NOMO-1 treated with dmso at 0.1 percent for 144 hours (cell line): ENCODE measurements at regions not wholly inside any gene's neighbourhood (a gene's known extent, or its start where the extent isn't known, plus 50 kb on each side); places are given as distances from the start of the nearest gene placed in this dataset.
"Not testable (repeated sequence)": the region's sequence is repeated elsewhere in the genome, so short reads cannot be mapped to it uniquely, and the experiment has no call there.

Experiments used
- DNase-seq: peaks from one replicate; lab custom pipeline; 2025; ENCODE audit not compliant: unreplicated experiment; lab: John Stamatoyannopoulos, UW

DNA sequence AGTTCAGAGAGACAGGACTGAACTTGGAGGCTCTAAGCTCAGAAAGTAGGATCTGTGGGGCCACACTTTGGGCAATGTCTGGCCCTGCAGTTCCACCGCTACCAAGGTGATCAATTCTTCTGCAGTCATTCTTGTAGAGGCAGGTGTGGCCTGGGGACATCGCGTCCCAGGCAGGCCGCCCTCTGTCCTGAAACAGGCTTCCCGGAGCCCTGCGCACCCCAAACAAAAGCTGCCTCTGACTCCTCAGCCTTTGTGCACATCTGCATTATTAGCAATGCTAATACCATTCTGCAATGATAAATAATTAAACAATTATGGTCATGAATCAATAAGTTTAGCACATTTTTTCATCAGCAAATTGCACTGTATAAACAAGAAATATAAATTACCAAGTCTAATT is 160.2 kb downstream of the URI1 start:
- no peak for DNase-seq

- DNase-seq: no peak
These were observed 160.6 kb downstream of the URI1 start for GRCh38 chr19:30102666-30103065.

DNA sequence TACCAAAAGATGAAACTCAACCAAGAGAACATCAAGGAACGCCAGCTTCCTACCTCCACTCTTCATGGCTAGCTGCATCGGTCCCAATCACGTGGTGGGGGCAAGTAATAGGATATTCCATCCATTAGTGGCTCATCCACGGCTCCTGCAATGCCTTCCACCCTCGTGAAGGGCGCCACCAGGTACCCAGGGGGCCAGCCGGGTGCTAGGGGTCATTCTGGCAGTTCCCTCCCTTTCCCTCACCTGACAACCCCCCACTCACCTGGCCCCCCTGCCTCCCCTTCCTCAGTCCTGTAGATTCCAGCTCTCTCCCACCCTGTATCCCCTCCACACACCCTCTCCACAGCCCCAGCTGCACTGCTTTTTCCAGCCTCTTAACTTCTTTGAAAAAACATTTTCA is 161.9 kb downstream of the URI1 start:
- no peak for DNase-seq

GRCh38 chr19:30105316-30105715 is 163.3 kb downstream of the URI1 start:
- DNase-seq: no peak

DNA sequence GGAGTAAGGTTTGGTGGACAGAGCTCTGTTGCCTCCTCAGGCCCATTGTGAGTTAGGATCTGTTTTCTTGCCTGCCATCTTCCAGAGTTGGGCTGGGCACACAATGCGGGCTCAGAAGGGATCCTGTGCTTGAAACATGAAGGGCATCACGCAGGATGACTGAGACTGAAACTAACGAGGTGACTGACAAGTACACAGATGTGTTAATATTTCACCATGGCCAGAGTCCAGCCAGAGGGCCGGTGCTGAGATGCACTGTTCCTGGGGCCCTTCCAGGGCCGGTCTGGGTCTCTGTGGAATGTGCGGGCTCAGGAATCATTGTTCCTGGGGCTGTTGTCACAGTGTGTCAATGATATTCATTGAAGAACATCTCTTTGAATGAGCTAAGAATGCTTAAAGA is 163.7 kb downstream of the URI1 start:
- no peak for DNase-seq

DNA sequence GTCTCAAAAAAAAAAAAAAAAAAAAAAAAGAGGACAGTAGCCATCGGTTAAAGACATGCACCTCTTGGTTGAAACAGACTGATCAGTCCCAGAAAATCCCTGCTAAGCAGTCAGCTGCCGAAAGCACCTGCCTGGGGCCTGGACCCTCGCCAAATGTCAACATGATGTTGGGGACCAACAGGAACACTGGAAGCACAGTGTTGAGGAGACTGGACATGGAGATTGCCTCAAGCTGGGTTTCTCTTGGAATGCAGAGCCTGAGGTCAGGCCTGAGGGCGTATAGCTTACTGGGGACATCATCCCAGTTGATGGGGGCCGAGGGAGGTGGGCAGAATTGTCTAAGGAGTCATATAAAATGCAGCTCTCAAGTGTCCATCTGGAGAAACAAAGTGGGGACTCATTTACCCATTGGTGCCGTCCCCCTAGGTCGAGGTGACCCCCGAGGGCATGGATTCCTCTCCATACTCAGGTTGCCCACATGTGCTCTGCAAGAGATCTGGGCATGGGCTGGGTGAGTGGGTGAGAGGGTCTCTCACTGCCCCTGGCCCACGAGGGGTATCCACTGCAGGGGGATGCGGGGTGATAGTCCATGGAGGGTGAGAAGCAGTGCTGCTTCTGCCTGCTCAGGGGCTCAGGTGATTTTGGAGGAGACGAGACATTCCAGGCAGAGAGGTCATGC is 164.5 kb downstream of the URI1 start:
- DNase-seq: no peak

- no peak for DNase-seq
These were observed 165.2 kb downstream of the URI1 start for GRCh38 chr19:30107251-30107650.

GRCh38 chr19:30109565-30109964 is 167.5 kb downstream of the URI1 start:
- no peak for DNase-seq

DNA sequence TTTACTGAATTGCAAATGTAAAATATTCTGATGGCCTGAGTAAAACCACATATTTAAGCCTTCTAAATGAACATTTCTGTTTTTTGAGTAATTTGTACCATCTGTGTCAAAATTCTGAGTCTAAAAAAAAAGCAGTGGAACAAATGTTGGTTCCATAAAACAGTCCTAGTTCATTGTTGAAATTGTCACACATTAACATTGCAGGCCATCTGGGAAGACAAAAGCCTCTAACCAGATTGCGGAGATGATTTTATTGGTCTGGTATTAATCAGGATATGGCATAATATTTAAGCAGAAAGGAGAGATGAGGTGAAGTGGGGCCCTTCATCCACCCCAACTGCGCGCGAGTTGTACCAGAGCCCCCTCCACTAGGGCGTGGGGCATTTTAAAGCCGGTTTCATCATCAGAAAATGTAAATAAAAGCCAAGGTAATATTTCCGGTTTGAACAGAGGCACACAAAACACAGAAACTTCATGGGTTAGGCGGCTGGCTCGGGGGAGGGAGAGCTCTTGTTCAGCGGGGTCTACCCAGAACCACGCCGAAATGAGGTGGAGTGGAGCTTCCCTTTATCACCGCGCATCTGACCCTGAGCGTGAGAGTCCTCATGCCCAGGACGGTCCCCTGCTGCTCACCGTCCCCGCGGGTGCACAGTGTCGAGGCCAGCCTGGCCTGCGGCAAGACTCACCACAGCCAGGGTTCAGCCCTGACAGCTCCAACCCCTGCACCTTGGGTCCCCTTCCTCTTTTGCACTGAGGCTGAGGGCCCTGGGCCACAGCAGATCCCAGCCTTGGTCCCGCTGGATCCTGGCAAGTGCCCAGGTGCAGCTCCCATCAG is 169.2 kb downstream of the URI1 start:
- no peak for DNase-seq

- no peak for DNase-seq
These were observed 170.1 kb downstream of the URI1 start for GRCh38 chr19:30112171-30112570.

DNA sequence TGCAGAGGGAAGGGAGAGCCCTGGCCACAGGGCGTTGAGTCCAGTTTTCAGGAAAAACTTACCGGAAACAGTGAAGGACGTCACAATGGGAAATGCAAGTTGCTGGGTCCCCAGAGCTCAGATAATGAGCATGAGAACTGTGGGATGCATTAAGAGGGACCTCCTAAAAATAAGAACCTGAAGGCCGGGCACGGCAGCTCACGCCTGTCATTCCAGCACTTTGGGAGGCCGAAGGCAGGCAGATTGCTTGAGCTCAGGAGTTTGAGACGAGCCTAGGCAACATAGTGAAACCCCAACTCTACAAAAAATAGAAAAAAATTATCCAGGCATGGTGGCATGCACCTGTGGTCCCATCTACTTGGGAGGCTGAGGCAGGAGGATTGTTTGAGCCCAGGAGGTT is 170.6 kb downstream of the URI1 start:
- DNase-seq: no peak

DNA sequence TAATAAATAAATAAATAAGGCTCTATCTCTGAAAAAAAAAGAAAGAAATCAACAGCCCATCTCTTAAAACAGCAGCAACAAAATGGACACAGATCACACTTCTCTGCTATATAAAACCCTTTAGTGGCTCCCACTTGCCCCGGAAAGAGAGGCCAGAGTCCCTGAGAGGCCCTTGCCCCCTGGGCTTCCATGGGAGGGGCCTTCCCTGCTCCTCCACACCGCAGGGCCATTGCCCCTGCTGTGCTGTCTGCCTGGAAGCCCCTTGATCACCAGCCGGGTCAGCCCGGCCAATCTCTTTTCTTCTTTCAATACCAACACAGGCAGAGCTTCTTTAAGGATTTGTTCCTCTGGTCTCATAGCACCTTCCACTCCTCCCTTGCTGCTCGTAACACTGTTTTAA is 171.1 kb downstream of the URI1 start:
- DNase-seq: no peak

- DNase-seq: not testable (repeated sequence)
These were observed 172.1 kb downstream of the URI1 start for GRCh38 chr19:30114095-30114494.

DNA sequence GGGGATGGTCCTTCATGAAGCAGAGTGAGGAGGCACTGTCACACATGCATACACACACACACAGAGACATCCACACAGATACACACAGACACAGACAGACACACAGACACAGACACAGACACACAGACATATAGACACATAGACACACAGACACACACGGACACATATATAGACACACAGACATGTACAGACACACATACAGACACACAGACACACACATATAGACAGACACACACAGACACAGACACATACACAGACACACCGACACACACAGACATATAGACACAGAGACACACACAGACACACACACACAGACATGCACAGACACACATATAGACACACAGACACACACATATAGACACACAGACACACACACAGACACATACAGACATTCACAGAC is 173.9 kb downstream of the URI1 start:
- DNase-seq: no peak

- no peak for DNase-seq
These were observed 174.5 kb downstream of the URI1 start for GRCh38 chr19:30116530-30116929.

DNA sequence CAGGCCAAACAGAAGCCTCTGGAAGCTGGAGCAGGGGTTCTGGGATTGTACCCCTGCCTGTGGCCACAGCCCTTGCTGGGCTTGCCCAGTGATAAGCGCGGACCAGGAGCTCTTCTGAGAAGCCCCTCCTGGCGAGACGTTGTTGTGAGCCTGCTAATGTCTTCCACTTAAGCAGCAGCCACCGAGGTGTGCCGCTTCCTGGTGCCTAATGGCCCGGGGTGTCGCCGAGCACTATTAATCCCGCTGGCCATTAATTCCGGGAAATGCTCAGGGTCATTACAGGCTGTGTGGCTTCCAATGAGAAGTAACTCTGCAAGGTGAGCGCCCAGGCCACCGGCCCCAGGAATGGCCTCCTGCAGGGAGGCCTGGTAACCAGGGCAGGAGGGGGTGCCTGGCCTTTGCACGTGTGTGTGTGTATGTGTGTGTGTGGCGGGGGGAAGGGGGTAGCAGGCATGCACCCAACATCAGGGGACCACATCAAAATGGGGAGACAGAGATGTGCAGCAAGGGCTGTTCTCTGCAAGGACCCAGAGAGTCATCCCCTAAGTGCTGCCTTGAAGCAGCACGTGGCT is 175.0 kb downstream of the URI1 start:
- DNase-seq: no peak

- no peak for DNase-seq
These were observed 175.7 kb downstream of the URI1 start for GRCh38 chr19:30117636-30118145.

DNA sequence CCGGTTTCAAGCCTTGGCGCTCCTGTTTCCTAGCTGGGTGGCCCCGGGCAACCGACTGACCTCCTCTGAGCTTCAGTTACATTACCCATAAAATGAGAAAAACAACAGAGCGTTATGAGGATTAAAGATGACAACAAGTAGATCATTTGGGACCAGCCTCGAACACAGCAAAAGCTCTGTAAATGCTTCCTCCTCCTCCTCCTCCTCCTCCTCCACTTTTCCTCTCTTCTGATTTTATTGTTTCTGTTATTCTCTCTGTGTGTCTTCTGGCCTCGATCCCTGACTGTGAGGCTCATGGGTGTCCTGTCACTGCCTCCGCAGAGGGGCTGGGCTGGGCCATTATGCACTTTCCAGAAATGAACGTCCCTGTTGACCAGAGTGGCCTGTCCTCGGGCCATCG is 176.2 kb downstream of the URI1 start:
- no peak for DNase-seq

- DNase-seq: no peak
These were observed 176.7 kb downstream of the URI1 start for GRCh38 chr19:30118760-30119159.

DNA sequence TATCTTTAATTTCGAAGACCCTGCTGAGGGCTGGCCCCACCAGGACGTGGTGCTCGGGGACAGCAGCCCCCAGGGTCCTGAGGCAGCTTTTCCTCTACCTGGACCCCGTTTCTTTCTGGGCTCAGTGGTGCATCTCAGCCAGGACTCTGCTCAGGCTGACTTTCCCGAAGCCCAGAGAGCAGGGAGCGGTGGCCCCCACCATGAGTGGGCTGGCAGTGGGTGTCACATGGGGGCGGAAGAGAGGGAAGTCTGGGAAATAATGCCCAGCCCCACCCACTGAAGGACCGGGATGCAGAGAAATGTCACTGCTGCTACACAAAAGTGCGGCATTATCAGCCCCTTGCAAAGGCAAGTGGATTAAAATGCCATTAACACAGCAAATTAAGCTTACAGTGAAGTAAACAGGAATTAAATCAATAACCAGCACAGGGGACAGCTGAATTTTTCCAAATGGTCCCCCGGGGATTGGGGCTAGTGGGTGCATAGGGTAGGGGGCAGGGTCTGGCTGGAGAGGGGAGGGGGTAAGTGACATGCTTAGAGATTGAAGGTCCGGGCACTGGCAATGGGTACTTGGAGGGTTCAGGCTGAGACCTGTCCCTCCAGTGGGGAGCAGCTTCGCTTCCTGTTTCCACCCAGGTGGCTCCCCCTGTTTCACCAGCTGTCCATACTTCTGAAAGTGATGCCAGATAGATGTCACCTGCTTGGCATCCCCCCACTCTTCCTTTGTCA is 177.3 kb downstream of the URI1 start:
- no peak for DNase-seq

DNA sequence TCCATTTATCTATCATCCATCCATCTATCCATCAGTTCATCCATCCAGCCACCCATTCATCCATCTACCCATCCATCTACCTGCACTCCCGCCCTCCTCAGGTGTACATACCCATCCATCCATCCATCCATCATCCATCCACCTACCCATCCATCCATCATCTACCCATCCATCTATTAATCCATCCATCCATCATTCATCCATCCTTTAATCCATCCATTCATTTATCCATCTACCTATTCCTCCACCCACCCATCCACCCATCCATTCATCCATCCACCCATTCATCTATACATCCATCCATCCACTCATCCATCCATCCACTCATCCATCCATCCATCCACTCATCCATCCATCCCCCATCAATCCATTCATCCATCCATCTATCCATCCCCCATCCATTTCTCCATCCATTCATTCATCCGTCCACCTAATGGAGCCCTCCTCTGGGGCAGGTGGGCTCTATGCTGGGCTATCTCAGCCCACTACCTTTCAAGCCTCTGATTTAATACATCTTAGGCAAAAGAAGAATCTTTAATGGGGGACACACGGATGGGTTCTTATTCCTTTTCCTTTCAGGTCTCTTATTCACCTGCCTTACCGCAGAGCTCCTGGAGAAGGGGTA is 178.9 kb downstream of the URI1 start:
- no peak for DNase-seq
